MM.1S (cell line): ENCODE measurements at regions not wholly inside any gene's neighbourhood (a gene's known extent, or its start where the extent isn't known, plus 50 kb on each side); places are given as distances from the start of the nearest gene placed in this dataset.

Experiments
- DNase-seq: peaks from one replicate; pipeline ENCODE4 v3.0.0-alpha.2; 2015
- H2AFZ ChIP-seq: fragments of 300-600 bp; sonication (generic); 2 replicates; pipeline ENCODE4 v1.6.0; 2016; ENCODE audit warnings: antibody characterized with exemption, low read length
- H3F3A ChIP-seq: fragments of 300-600 bp; sonication (generic); 2 replicates; pipeline ENCODE4 v1.6.1; 2016; ENCODE audit warnings: mild to moderate bottlenecking, antibody characterized with exemption, low read length, moderate library complexity, mixed read lengths; ENCODE audit not compliant: insufficient read depth
- H3K27ac ChIP-seq: fragments of 300-600 bp; sonication (generic); 2 replicates; pipeline ENCODE4 v1.5.1; 2016; ENCODE audit warnings: mild to moderate bottlenecking, low read length
- H3K27me3 ChIP-seq: fragments of 300-600 bp; sonication (generic); replicated peaks from 2 replicates; pipeline ENCODE4 v1.6.0; 2016; ENCODE audit warnings: low read length; ENCODE audit not compliant: insufficient read depth
- H3K36me3 ChIP-seq: fragments of 300-600 bp; sonication (generic); replicated peaks from 2 replicates; pipeline ENCODE4 v1.6.1; 2016; ENCODE audit warnings: mild to moderate bottlenecking, low read length, mixed read lengths; ENCODE audit not compliant: insufficient read depth
- H3K4me1 ChIP-seq: fragments of 300-600 bp; sonication (generic); 2 replicates; pipeline ENCODE4 v1.6.1; 2016; ENCODE audit warnings: low read length, mixed read lengths
- H3K4me2 ChIP-seq: fragments of 300-600 bp; sonication (generic); 2 replicates; pipeline ENCODE4 v1.6.0; 2016; ENCODE audit warnings: low read depth, low read length
- H3K4me3 ChIP-seq: fragments of 300-600 bp; sonication (generic); 2 replicates; pipeline ENCODE4 v1.5.1; 2016; ENCODE audit warnings: low read length, mixed read lengths
- H3K79me2 ChIP-seq: fragments of 300-600 bp; sonication (generic); 2 replicates; pipeline ENCODE4 v1.6.1; 2016; ENCODE audit warnings: mixed run types, low read length, mixed read lengths
- H3K9ac ChIP-seq: fragments of 300-600 bp; sonication (generic); 2 replicates; pipeline ENCODE4 v1.6.1; 2016; ENCODE audit warnings: low read length, mixed read lengths
- H3K9me2 ChIP-seq: fragments of 300-600 bp; sonication (generic); replicated peaks from 2 replicates; pipeline ENCODE4 v1.6.1; 2016; ENCODE audit warnings: mild to moderate bottlenecking, low read length, mixed read lengths; ENCODE audit not compliant: insufficient read depth
- H3K9me3 ChIP-seq: fragments of 300-600 bp; sonication (generic); replicated peaks from 2 replicates; pipeline ENCODE4 v1.6.1; 2016; ENCODE audit warnings: mild to moderate bottlenecking, low read length, mixed read lengths; ENCODE audit not compliant: insufficient read depth
- H4K20me1 ChIP-seq: fragments of 300-600 bp; sonication (generic); 2 replicates; pipeline ENCODE4 v1.6.1; 2016; ENCODE audit warnings: mild to moderate bottlenecking, low read length, moderate library complexity, mixed read lengths; ENCODE audit not compliant: insufficient read depth
- EZH2 ChIP-seq: fragments of 300-600 bp; sonication (generic); optimal IDR thresholded peaks from 2 replicates; pipeline ENCODE3; 2017; ENCODE audit warnings: low read depth, mild to moderate bottlenecking, antibody characterized with exemption, low read length, mixed read lengths
- EZH2phosphoT487 ChIP-seq: fragments of 300-600 bp; sonication (generic); IDR thresholded peaks from 2 replicates; pipeline ENCODE4 v1.6.1; 2018; ENCODE audit warnings: antibody characterized with exemption, low read length
- TF ChIP-seq, protein P1 (sequence below): fragments of 300-600 bp; sonication (generic); IDR thresholded peaks from 2 replicates; pipeline ENCODE4 v1.5.1; 2016; ENCODE audit warnings: antibody characterized with exemption, low read length, mixed read lengths

DNA sequence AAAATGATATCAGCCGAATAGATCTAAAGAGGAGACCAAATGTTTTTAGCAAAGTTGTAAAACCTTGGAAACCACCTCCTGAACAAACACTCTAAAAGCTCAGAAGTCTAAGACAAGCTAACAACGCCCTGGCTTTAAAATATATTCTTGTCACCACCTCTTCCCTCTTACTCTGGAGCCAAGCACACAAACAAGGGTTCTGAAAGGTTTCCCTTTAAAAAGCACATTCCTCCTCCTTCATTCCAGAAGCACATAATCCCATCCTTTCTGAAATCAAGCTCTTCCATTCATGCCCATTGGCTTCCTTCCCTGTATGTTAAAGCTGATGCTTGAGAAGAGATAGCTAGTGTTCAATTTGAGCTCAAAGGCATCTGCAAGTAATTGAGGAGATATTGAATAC, 382.0 kb downstream of the LNPK start:
- Histone ChIP-seq H2AFZ (no peak overlapping the region), H3F3A (no peaks in the 10 kb centered on the region), H3K9ac (no peak overlapping the region), H3K27me3 (no peaks in the 10 kb centered on the region), H3K79me2 (no peaks in the 10 kb centered on the region), H3K9me2 (no peaks in the 10 kb centered on the region), H3K27ac (no peak overlapping the region), H3K36me3 (no peaks in the 10 kb centered on the region), H3K4me2 (no peak overlapping the region), H3K4me3 (no peak overlapping the region), H3K4me1 (no peaks in the 10 kb centered on the region), H4K20me1 (no peaks in the 10 kb centered on the region), H3K9me3 (no peaks in the 10 kb centered on the region)
- TF ChIP-seq, protein P1, sequence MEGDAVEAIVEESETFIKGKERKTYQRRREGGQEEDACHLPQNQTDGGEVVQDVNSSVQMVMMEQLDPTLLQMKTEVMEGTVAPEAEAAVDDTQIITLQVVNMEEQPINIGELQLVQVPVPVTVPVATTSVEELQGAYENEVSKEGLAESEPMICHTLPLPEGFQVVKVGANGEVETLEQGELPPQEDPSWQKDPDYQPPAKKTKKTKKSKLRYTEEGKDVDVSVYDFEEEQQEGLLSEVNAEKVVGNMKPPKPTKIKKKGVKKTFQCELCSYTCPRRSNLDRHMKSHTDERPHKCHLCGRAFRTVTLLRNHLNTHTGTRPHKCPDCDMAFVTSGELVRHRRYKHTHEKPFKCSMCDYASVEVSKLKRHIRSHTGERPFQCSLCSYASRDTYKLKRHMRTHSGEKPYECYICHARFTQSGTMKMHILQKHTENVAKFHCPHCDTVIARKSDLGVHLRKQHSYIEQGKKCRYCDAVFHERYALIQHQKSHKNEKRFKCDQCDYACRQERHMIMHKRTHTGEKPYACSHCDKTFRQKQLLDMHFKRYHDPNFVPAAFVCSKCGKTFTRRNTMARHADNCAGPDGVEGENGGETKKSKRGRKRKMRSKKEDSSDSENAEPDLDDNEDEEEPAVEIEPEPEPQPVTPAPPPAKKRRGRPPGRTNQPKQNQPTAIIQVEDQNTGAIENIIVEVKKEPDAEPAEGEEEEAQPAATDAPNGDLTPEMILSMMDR, result no peak
- TF ChIP-seq EZH2 (no peak), EZH2phosphoT487 (no peak)
- DNase-seq, result no peak

DNA sequence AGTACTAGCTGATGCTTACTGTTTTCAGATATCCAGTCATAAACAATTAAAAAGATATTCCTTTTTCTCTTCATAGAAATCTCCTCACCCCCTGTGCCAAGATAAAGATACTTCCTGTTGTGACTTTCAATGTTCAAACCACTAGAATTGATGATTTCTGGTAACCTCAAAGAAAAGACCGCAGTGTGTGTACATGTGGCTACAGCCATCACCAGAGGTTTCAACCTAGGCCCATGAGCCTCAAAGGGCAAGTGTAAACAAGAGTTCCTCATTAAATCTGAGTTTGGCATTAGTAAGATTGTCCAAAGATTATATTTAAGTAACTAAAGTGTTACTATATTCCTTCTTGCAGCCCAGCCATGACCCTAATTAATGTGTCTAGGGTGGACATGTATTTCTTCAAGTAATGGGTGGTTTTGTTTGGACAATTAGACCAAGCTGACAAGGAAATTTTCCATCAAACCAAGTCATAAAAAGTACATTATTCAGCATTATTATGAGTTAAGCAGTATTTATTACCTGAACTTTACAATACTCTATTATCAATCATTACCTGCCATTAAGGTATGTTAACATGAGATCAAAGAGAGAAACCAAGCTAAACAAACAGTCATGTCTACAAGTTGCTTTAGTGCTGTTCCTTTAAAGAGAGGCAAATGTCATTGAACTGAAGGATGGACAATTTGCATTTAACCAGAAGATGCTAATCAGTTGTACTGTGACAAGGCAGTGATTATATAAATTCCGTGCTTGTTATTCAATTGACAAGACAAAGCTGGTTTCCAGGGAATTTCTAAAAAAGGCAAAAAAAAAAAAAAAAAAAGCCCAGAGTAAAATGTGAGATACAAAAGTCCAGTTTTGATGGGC, 382.7 kb downstream of the LNPK start:
- DNase-seq, result no peak

DNA sequence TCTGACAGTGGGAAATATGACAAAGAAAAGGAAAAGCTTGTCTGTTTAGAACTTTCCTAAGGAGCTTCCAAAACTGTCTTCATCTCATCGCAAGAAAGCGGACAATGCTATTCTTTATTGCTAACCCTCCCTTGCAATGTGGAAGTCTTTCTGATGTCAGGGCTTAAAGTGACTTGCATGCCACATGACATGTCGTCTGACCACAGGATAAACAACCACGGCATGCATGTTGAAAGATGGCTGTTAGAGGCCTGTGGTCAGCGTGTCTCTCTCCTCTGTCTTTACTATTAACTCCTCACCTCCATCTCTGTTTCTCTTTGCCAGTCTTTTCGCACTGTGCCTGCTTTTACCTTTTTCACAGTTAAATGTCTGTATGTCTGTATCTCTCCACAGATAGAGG, 389.8 kb downstream of the LNPK start:
- Histone ChIP-seq H3K27me3 (no peaks in the 10 kb centered on the region), H3K9me3 (no peaks in the 10 kb centered on the region), H3K9me2 (no peaks in the 10 kb centered on the region), H3K36me3 (no peaks in the 10 kb centered on the region), H3F3A (no peaks in the 10 kb centered on the region), H3K4me3 (no peak overlapping the region), H3K9ac (no peak overlapping the region), H3K4me2 (no peak overlapping the region), H3K27ac (no peak overlapping the region), H4K20me1 (no peaks in the 10 kb centered on the region), H3K4me1 (no peaks in the 10 kb centered on the region), H3K79me2 (no peaks in the 10 kb centered on the region), H2AFZ (no peak overlapping the region)
- DNase-seq, result no peak
- TF ChIP-seq EZH2 (no peak), EZH2phosphoT487 (no peak)
- TF ChIP-seq, protein P1, result no peak

More for the DNA sequence above, 382.7 kb downstream of the LNPK start:
- Histone ChIP-seq H3K79me2 (no peaks in the 10 kb centered on the region), H3K9me3 (no peaks in the 10 kb centered on the region), H3F3A (no peaks in the 10 kb centered on the region), H4K20me1 (no peaks in the 10 kb centered on the region), H3K27me3 (no peaks in the 10 kb centered on the region), H3K27ac (no peak overlapping the region), H3K4me3 (no peak overlapping the region), H3K4me2 (no peak overlapping the region), H2AFZ (no peak overlapping the region), H3K9me2 (no peaks in the 10 kb centered on the region), H3K4me1 (no peaks in the 10 kb centered on the region), H3K36me3 (no peaks in the 10 kb centered on the region), H3K9ac (no peak overlapping the region)
- TF ChIP-seq, protein P1, result no peak
- TF ChIP-seq EZH2phosphoT487 (no peak), EZH2 (no peak)
